Right atrium auricular region (tissue), 2 donors: ENCODE measurements at regions not wholly inside any gene's neighbourhood (a gene's known extent, or its start where the extent isn't known, plus 50 kb on each side); places are given as distances from the start of the nearest gene placed in this dataset.
A peak's percentile ranks its signal among the peaks of the same experiment; 100 is the strongest.
"Not testable (repeated sequence)": the region's sequence is repeated elsewhere in the genome, so short reads cannot be mapped to it uniquely, and the experiment has no call there.

Experiments
- DNase-seq: peaks from one replicate; pipeline ENCODE4 v3.0.0-alpha.2; 2019; ENCODE audit warnings: low spot score
- H3K27ac ChIP-seq, 2 donors: fragments of 200-600 bp; sonication (generic); 1 replicate in 1 of 2; 2 replicates in 1 of 2; pipeline ENCODE4 v1.5.1; 2016 to 2019
- H3K27me3 ChIP-seq, 2 donors: fragments of 200-600 bp; sonication (generic); one replicate each; pipeline versions ENCODE4 v1.5.1 to v1.6.0; 2017 to 2019
- H3K36me3 ChIP-seq: fragments of 200-600 bp; sonication (generic); one replicate; pipeline ENCODE4 v1.5.1; 2016
- H3K4me1 ChIP-seq, 2 donors: fragments of 200-600 bp; sonication (generic); one replicate each; pipeline versions ENCODE4 v1.5.1 to v1.6.0; 2017 to 2019
- H3K4me3 ChIP-seq, 2 donors: fragments of 200-600 bp; sonication (generic); 1 replicate in 1 of 2; 2 replicates in 1 of 2; pipeline ENCODE4 v1.5.1; 2017 to 2019; ENCODE audit warnings: mild to moderate bottlenecking in 1 of 2, moderate library complexity in 1 of 2
- H3K9me3 ChIP-seq, 2 donors: fragments of 200-600 bp; sonication (generic); one replicate each; pipeline ENCODE4 v1.5.1; 2019
- CTCF ChIP-seq, 2 donors: fragments of 200-600 bp; sonication (generic); IDR thresholded peaks; one replicate each; pipeline ENCODE4 v1.5.1; 2019; ENCODE audit warnings: antibody characterized with exemption in 2 of 2

GRCh38 chr13:34733721-34734120, 208.3 kb upstream of the NBEA start:
- H3K4me3 ChIP-seq: no peak overlapping the region
- no peaks in the 10 kb centered on the region for H3K27me3 ChIP-seq
- TF ChIP-seq CTCF (IDR thresholded peaks at IDR 0.05): no peak
- H3K27ac ChIP-seq: no peak overlapping the region
- H3K4me1 ChIP-seq: no peaks in the 10 kb centered on the region
- H3K9me3 ChIP-seq: no peaks in the 10 kb centered on the region
- DNase-seq: no peak
- no peaks in the 10 kb centered on the region for H3K36me3 ChIP-seq

GRCh38 chr13:34734932-34735331, 207.1 kb upstream of the NBEA start:
- H3K4me3 ChIP-seq: no peak overlapping the region
- no peak for TF ChIP-seq CTCF (IDR thresholded peaks at IDR 0.05)
- DNase-seq: no peak
- H3K27ac ChIP-seq: no peak overlapping the region
- H3K27me3 ChIP-seq: no peaks in the 10 kb centered on the region
- H3K4me1 ChIP-seq: no peaks in the 10 kb centered on the region
- no peaks in the 10 kb centered on the region for H3K9me3 ChIP-seq
- no peaks in the 10 kb centered on the region for H3K36me3 ChIP-seq

GRCh38 chr13:34738254-34738992, 203.6 kb upstream of the NBEA start:
- no peaks in the 10 kb centered on the region for H3K9me3 ChIP-seq
- DNase-seq: no peak
- H3K4me3 ChIP-seq: no peak overlapping the region
- H3K27me3 ChIP-seq: no peaks in the 10 kb centered on the region
- H3K4me1 ChIP-seq: no peaks in the 10 kb centered on the region
- no peak overlapping the region for H3K27ac ChIP-seq
- H3K36me3 ChIP-seq: no peaks in the 10 kb centered on the region
- no peak for TF ChIP-seq CTCF (IDR thresholded peaks at IDR 0.05)

- H3K27ac ChIP-seq: peak overlapping the region; percentile 29 to 67
- H3K4me3 ChIP-seq, H3K9me3 ChIP-seq, DNase-seq, H3K36me3 ChIP-seq, H3K27me3 ChIP-seq: not testable (repeated sequence)
- H3K4me1 ChIP-seq: peaks cover 0 to 32% of the 10 kb centered on the region in 2 donors
These were observed 195.0 kb upstream of the NBEA start for GRCh38 chr13:34747056-34747455.

- peaks cover 0 to 32% of the 10 kb centered on the region in 2 donors for H3K4me1 ChIP-seq
- H3K4me3 ChIP-seq: no peak overlapping the region
- DNase-seq: no peak
- H3K27ac ChIP-seq: peak overlapping the region; percentile 29 to 67
- H3K36me3 ChIP-seq: no peaks in the 10 kb centered on the region
- H3K9me3 ChIP-seq: peaks cover 0 to 7% of the 10 kb centered on the region in 2 donors
- no peak for TF ChIP-seq CTCF (IDR thresholded peaks at IDR 0.05)
- no peaks in the 10 kb centered on the region for H3K27me3 ChIP-seq
These were observed 194.6 kb upstream of the NBEA start for GRCh38 chr13:34747507-34747906.

- H3K4me1 ChIP-seq: peaks cover 0 to 32% of the 10 kb centered on the region in 2 donors
- no peaks in the 10 kb centered on the region for H3K36me3 ChIP-seq
- H3K9me3 ChIP-seq: peaks cover 0 to 7% of the 10 kb centered on the region in 2 donors
- H3K4me3 ChIP-seq: no peak overlapping the region
- peak overlapping the region; percentile 61 to 67 for H3K27ac ChIP-seq
- DNase-seq: peak; percentile 77
- no peaks in the 10 kb centered on the region for H3K27me3 ChIP-seq
- TF ChIP-seq CTCF (IDR thresholded peaks at IDR 0.05): no peak
These were observed 194.0 kb upstream of the NBEA start for GRCh38 chr13:34748073-34748472.
